ENCODE measurements at regions not wholly inside any gene's neighbourhood (a gene's known extent, or its start where the extent isn't known, plus 50 kb on each side); places are given as distances from the start of the nearest gene placed in this dataset.

- no peaks in the 10 kb centered on the region for H3K36me3 ChIP-seq (replicated peaks in 1 of 2; ENCODE audit: control insufficient read depth in 1 of 2, insufficient read depth in 2 of 2, low read length in 2 of 2)
- no peaks in the 10 kb centered on the region for H3K4me1 ChIP-seq (ENCODE audit: insufficient read depth, low read length)
- no peaks in the 10 kb centered on the region for H3K9me3 ChIP-seq (ENCODE audit: low read length)
- ChIA-PET POLR2A (no interaction called here), CTCF (ENCODE audit: low intra/inter-chr PET ratio, low total read pairs) (no interaction called here)
- no peak overlapping the region for H3K4me3 ChIP-seq (replicated peaks in 1 of 3; ENCODE audit: insufficient read depth in 1 of 3, low read depth in 2 of 3, low read length in 3 of 3)
- DNase-seq (ENCODE audit: low spot score) (no peak), FAIRE-seq (no peak), ATAC-seq (no peak)
- H3K27me3 ChIP-seq (ENCODE audit: control insufficient read depth in 1 of 2, insufficient read depth in 2 of 2, low read length in 2 of 2) = no peaks in the 10 kb centered on the region
- WGBS (ENCODE audit: low lambda C conversion rate) = 1% methylated on average over 4 of the region's 4 CpGs
- H4K20me1 ChIP-seq (ENCODE audit: insufficient read depth, low read length) = no peaks in the 10 kb centered on the region
- no TSS peak for BruUV-seq (replicated peaks)
- H3K79me2 ChIP-seq (ENCODE audit: insufficient read depth, low read length) = no peaks in the 10 kb centered on the region
- no peak overlapping the region for H3K27ac ChIP-seq (ENCODE audit: extremely low read length, insufficient read depth, low read length)
- H3K4me2 ChIP-seq (ENCODE audit: low read depth, low read length) = no peak overlapping the region
- intact Hi-C loops (cut with micrococcal nuclease; ENCODE audit: unreplicated experiment) (no loop called here), in situ Hi-C loops (cut with HindIII; ENCODE audit: extremely low pct_ligation_motif_present, low pct_unique_long_range_greater_than_20kb) (no loop called here)
- no peak overlapping the region for H3K9ac ChIP-seq (ENCODE audit: insufficient read depth, low read depth, low read length)
- H2AFZ ChIP-seq (ENCODE audit: low read length) = no peak overlapping the region
- no peak for TF ChIP-seq HIVEP1 (CRISPR knock-in tag; IDR thresholded peaks at IDR 0.05)
- no peak for TF ChIP-seq MIER3 (CRISPR knock-in tag; IDR thresholded peaks at IDR 0.05; ENCODE audit: borderline replicate concordance)
- TF ChIP-seq ZFP62 (CRISPR knock-in tag; IDR thresholded peaks at IDR 0.05) = no peak
- no peak for TF ChIP-seq AHR (CRISPR knock-in tag; IDR thresholded peaks at IDR 0.05)
- TF ChIP-seq ZNF597 (CRISPR knock-in tag; IDR thresholded peaks at IDR 0.05) = no peak
- TF ChIP-seq KDM3A (CRISPR knock-in tag; IDR thresholded peaks at IDR 0.05; ENCODE audit: low read depth) = no peak
- no peak for TF ChIP-seq ZFP41 (CRISPR knock-in tag; IDR thresholded peaks at IDR 0.05; ENCODE audit: borderline replicate concordance)
- no peak for TF ChIP-seq RARG (CRISPR knock-in tag; IDR thresholded peaks at IDR 0.05; ENCODE audit: low read depth)
- TF ChIP-seq MTERF4 (CRISPR knock-in tag; IDR thresholded peaks at IDR 0.05) = no peak
- no peak for TF ChIP-seq ZNF570 (CRISPR knock-in tag; IDR thresholded peaks at IDR 0.05; ENCODE audit: borderline replicate concordance)
- TF ChIP-seq ZNF101 (CRISPR knock-in tag; IDR thresholded peaks at IDR 0.05; ENCODE audit: borderline replicate concordance, low read depth) = no peak
- TF ChIP-seq TBP (CRISPR knock-in tag; IDR thresholded peaks at IDR 0.05) = no peak
- TF ChIP-seq ZNF792 (CRISPR knock-in tag; IDR thresholded peaks at IDR 0.05) = no peak
Observed at GRCh38 chr4:115334736-115335411, 221.5 kb upstream of the NDST4 start.

Measured in HepG2 (cell line).